IMR-90 (cell line): ENCODE measurements at regions not wholly inside any gene's neighbourhood (a gene's known extent, or its start where the extent isn't known, plus 50 kb on each side); places are given as distances from the start of the nearest gene placed in this dataset.
A peak's percentile ranks its signal among the peaks of the same experiment; 100 is the strongest.

Experiments used
- ATAC-seq: fragments of 200-7000 bp; cut with Tn5 transposase; 2 replicates; pipeline ENCODE4 v1.9.1; 2020; ENCODE audit warnings: low read depth, mild to moderate bottlenecking, moderate library complexity
- BruUV-seq: library from RNA; stranded (reverse); fragments of 400-500 nt; replicated peaks from 2 replicates; lab custom pipeline; 2021; lab: Mats Ljungman, UMichigan
- CTCF ChIA-PET: fragments of 300-600 bp; formaldehyde crosslinking; extraction: SDS; loops from one replicate; lab custom pipeline; 2021; ENCODE audit warnings: antibody characterized with exemption; lab: Yijun Ruan, JAX
- POLR2A ChIA-PET: fragments of 300-600 bp; sonication (Branson Sonifier 250); formaldehyde crosslinking; loops from one replicate; lab custom pipeline; 2022; ENCODE audit warnings: antibody characterized with exemption; ENCODE audit not compliant: unreplicated experiment; lab: Charles Lee
- DNase-seq: peaks from one replicate; pipeline ENCODE4 v3.0.0; 2013
- H2AFZ ChIP-seq: replicated peaks from 2 replicates; pipeline ENCODE3; 2013; ENCODE audit warnings: low read length, mild to moderate bottlenecking; ENCODE audit not compliant: poor library complexity
- H2AK5ac ChIP-seq: 2 replicates; pipeline ENCODE4 v1.6.1; 2013; ENCODE audit warnings: low read depth, low read length, inconsistent platforms
- H2AK9ac ChIP-seq: replicated peaks from 2 replicates; pipeline ENCODE3; 2013; ENCODE audit warnings: mild to moderate bottlenecking, low read depth, low read length, moderate library complexity; ENCODE audit not compliant: poor library complexity
- H2BK120ac ChIP-seq: 2 replicates; pipeline ENCODE4 v1.6.1; 2013; ENCODE audit warnings: low read depth, low read length, inconsistent platforms
- H2BK15ac ChIP-seq: 3 replicates; pipeline ENCODE4 v1.6.1; 2013; ENCODE audit warnings: low read depth, low read length, inconsistent platforms
- H2BK20ac ChIP-seq: 2 replicates; pipeline ENCODE4 v1.6.1; 2013; ENCODE audit warnings: low read depth, mild to moderate bottlenecking, inconsistent platforms, low read length, moderate library complexity
- H2BK5ac ChIP-seq: 2 replicates; pipeline ENCODE4 v1.6.1; 2013; ENCODE audit warnings: mild to moderate bottlenecking, low read depth, low read length, inconsistent platforms; ENCODE audit not compliant: poor library complexity, severe bottlenecking
- H3K14ac ChIP-seq: replicated peaks from 2 replicates; pipeline ENCODE4 v1.6.1; 2013; ENCODE audit warnings: low read depth, low read length, inconsistent platforms
- H3K18ac ChIP-seq: 2 replicates; pipeline ENCODE4 v1.6.1; 2013; ENCODE audit warnings: low read depth, low read length, control low read depth
- H3K23ac ChIP-seq: 2 replicates; pipeline ENCODE4 v1.6.1; 2013; ENCODE audit warnings: low read depth, low read length, inconsistent platforms
- H3K27ac ChIP-seq: 2 replicates; pipeline ENCODE4 v1.5.1; 2013; ENCODE audit warnings: mild to moderate bottlenecking, control low read depth, low read length; ENCODE audit not compliant: insufficient read depth
- H3K27me3 ChIP-seq: 2 replicates; pipeline ENCODE4 v1.6.1; 2013; ENCODE audit warnings: low read length; ENCODE audit not compliant: control insufficient read depth, insufficient read depth
- H3K36me3 ChIP-seq: 2 replicates; pipeline ENCODE4 v1.6.1; 2013; ENCODE audit warnings: low read length, mixed read lengths; ENCODE audit not compliant: control insufficient read depth, insufficient read depth
- H3K4ac ChIP-seq: 2 replicates; pipeline ENCODE4 v1.6.1; 2013; ENCODE audit warnings: low read depth, low read length, inconsistent platforms
- H3K4me1 ChIP-seq: 2 replicates; pipeline ENCODE4 v1.6.1; 2013; ENCODE audit warnings: low read length, mixed read lengths; ENCODE audit not compliant: control insufficient read depth, insufficient read depth
- H3K4me2 ChIP-seq: 2 replicates; pipeline ENCODE4 v1.6.1; 2013; ENCODE audit warnings: low read depth, mild to moderate bottlenecking, control low read depth, low read length, moderate library complexity
- H3K4me3 ChIP-seq: 2 replicates; pipeline ENCODE4 v1.5.1; 2013; ENCODE audit warnings: low read depth, mild to moderate bottlenecking, control low read depth, low read length, moderate library complexity; ENCODE audit not compliant: insufficient read depth
- H3K56ac ChIP-seq: 2 replicates; pipeline ENCODE4 v1.6.1; 2013; ENCODE audit warnings: low read length, inconsistent platforms; ENCODE audit not compliant: insufficient read depth; ENCODE audit errors: extremely low read depth
- H3K79me1 ChIP-seq, 2 experiments: 2 replicates each; pipeline ENCODE4 v1.6.1; 2013; ENCODE audit warnings: low read length in 2 of 2, inconsistent platforms in 1 of 2, low read depth in 1 of 2
- H3K9ac ChIP-seq: 2 replicates; pipeline ENCODE4 v1.6.1; 2013; ENCODE audit warnings: low read depth, low read length, control low read depth
- H3K9me1 ChIP-seq: 2 replicates; pipeline ENCODE4 v1.6.1; 2013; ENCODE audit warnings: low read length, inconsistent platforms; ENCODE audit not compliant: insufficient read depth
- H3K9me3 ChIP-seq: 2 replicates; pipeline ENCODE4 v1.6.1; 2013; ENCODE audit warnings: low read length; ENCODE audit not compliant: control insufficient read depth, insufficient read depth
- H4K20me1 ChIP-seq: 2 replicates; pipeline ENCODE4 v1.6.1; 2013; ENCODE audit warnings: low read length, inconsistent platforms; ENCODE audit not compliant: insufficient read depth
- H4K5ac ChIP-seq: 2 replicates; pipeline ENCODE4 v1.6.1; 2013; ENCODE audit warnings: mild to moderate bottlenecking, low read depth, low read length, control low read depth
- H4K8ac ChIP-seq, 2 experiments: 2 replicates each; pipeline ENCODE4 v1.6.1; 2013; ENCODE audit warnings: low read depth in 2 of 2, low read length in 2 of 2, control low read depth in 1 of 2, inconsistent platforms in 1 of 2
- H4K91ac ChIP-seq: 2 replicates; pipeline ENCODE4 v1.6.1; 2013; ENCODE audit warnings: low read depth, low read length, inconsistent platforms; ENCODE audit not compliant: insufficient read depth
- BHLHE40 ChIP-seq: fragments of 150-350 bp; IDR thresholded peaks from 2 replicates; pipeline ENCODE4 v1.6.1; 2016; ENCODE audit warnings: mild to moderate bottlenecking, low read depth, low read length
- CEBPB ChIP-seq: IDR thresholded peaks from 2 replicates; pipeline ENCODE4 v1.6.1; 2012; ENCODE audit warnings: low read depth, low read length, improper control_type of control experiment
- CHD1 ChIP-seq: IDR thresholded peaks from 2 replicates; pipeline ENCODE4 v1.6.1; 2012; ENCODE audit warnings: low read depth, low read length, improper control_type of control experiment
- FOS ChIP-seq: fragments of 150-350 bp; IDR thresholded peaks from 2 replicates; pipeline ENCODE4 v1.6.1; 2016; ENCODE audit warnings: low read depth, low read length
- MAFK ChIP-seq: IDR thresholded peaks from 2 replicates; pipeline ENCODE4 v1.6.1; 2012; ENCODE audit warnings: low read depth, low read length, improper control_type of control experiment
- MAZ ChIP-seq: IDR thresholded peaks from 2 replicates; pipeline ENCODE4 v1.6.1; 2012; ENCODE audit warnings: low read depth, mild to moderate bottlenecking, low read length, improper control_type of control experiment, moderate library complexity, borderline replicate concordance
- MXI1 ChIP-seq: IDR thresholded peaks from 2 replicates; pipeline ENCODE4 v1.6.1; 2012; ENCODE audit warnings: low read depth, mild to moderate bottlenecking, low read length, moderate library complexity, borderline replicate concordance
- NFE2L2 ChIP-seq: fragments of 150-350 bp; IDR thresholded peaks from 2 replicates; pipeline ENCODE4 v1.6.1; 2016; ENCODE audit warnings: low read depth, mild to moderate bottlenecking, low read length
- POLR2A ChIP-seq: IDR thresholded peaks from 2 replicates; pipeline ENCODE4 v1.6.1; 2012; ENCODE audit warnings: mild to moderate bottlenecking, low read depth, low read length
- RAD21 ChIP-seq: IDR thresholded peaks from 2 replicates; pipeline ENCODE4 v1.6.1; 2012; ENCODE audit warnings: low read length, improper control_type of control experiment
- RCOR1 ChIP-seq: IDR thresholded peaks from 2 replicates; pipeline ENCODE4 v1.6.1; 2012; ENCODE audit warnings: mild to moderate bottlenecking, low read length, improper control_type of control experiment; ENCODE audit not compliant: insufficient replicate concordance
- RFX5 ChIP-seq: IDR thresholded peaks from 2 replicates; pipeline ENCODE4 v1.8.0; 2012; ENCODE audit warnings: low read depth, mild to moderate bottlenecking, low read length, moderate library complexity
- SMC3 ChIP-seq: fragments of 150-350 bp; IDR thresholded peaks from 2 replicates; pipeline ENCODE4 v1.6.1; 2016; ENCODE audit warnings: low read depth, mild to moderate bottlenecking, antibody characterized with exemption, low read length, moderate library complexity
- WGBS, 2 experiments: methylation state at CpG; one replicate each; pipeline versions ENCODE4 v1.1.5 to v1.1.7; 2013; ENCODE audit warnings: missing lambda C conversion rate in 2 of 2; ENCODE audit not compliant: insufficient read length in 1 of 2; ENCODE audit errors: extremely low coverage in 2 of 2; 5-methylcytosine and 5-hydroxymethylcytosine counted together
- dilution Hi-C: fragments of 300-500 bp; cut with HindIII; formaldehyde crosslinking; loops from one replicate; pipeline ENCODE4 v1.14.3; 2018; ENCODE audit warnings: low sequenced_read_pairs; ENCODE audit not compliant: unreplicated experiment
- in situ Hi-C: fragments of 300-500 bp; cut with MboI; formaldehyde crosslinking; loops from 3 replicates; pipeline ENCODE4 v1.14.3; 2019; ENCODE audit warnings: low sequenced_read_pairs, inconsistent platforms, mixed read lengths
- intact Hi-C: fragments of 100-400 bp; cut with micrococcal nuclease; formaldehyde crosslinking; loops from 2 replicates; pipeline ENCODE4 v1.10.0; 2022
- TF ChIP-seq, protein P1 (sequence below): fragments of 150-350 bp; IDR thresholded peaks from 2 replicates; pipeline ENCODE4 v1.6.1; 2017; ENCODE audit warnings: mild to moderate bottlenecking, antibody characterized with exemption, low read length, low read depth
- TF ChIP-seq, protein P2 (sequence below): conservative IDR thresholded peaks from 2 replicates; pipeline ENCODE4 v1.5.1; 2012; ENCODE audit warnings: mild to moderate bottlenecking, low read depth, low read length, improper control_type of control experiment
- TF ChIP-seq, protein P3 (sequence below): fragments of 150-350 bp; IDR thresholded peaks from 2 replicates; pipeline ENCODE4 v1.6.1; 2016; ENCODE audit warnings: low read depth, mild to moderate bottlenecking, low read length, moderate library complexity, borderline replicate concordance

DNA sequence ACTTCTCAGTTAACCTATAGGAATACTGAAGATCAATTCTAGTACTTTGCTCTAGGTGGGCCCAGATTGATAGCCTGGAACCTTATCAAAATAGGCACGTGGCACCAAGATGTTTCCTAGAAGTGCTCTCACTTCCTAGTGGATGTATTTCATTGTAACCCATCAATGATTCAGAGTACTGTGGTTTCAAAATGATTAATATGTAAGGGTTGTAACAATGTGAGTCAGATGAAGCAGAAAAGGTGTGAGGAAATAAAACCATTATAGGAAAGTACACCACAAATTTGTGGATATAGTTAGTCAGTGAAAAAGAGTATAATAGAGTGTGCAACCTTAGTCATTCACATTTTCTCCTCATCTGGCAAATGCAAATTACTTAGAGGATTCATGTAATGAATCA is 177.3 kb upstream of the FST start:
- H4K5ac ChIP-seq, result no peak overlapping the region
- BruUV-seq, result no TSS peak
- DNase-seq, result peak; percentile 88
- H3K27ac ChIP-seq, result no peak overlapping the region
- ATAC-seq, result 0 out of 2 replicates have a peak, but pooled peaks have one; percentile 24
- intact Hi-C loops (no loop called here), in situ Hi-C loops (no loop called here), dilution Hi-C loops (no loop called here)
- H3K9me3 ChIP-seq, result no peaks in the 10 kb centered on the region
- H3K14ac ChIP-seq, result no peak overlapping the region
- POLR2A ChIA-PET, result no interaction called here
- no peak overlapping the region for H2AK5ac ChIP-seq
- H2BK15ac ChIP-seq, result no peak overlapping the region
- H3K9me1 ChIP-seq, result no peaks in the 10 kb centered on the region
- no peak overlapping the region for H2BK20ac ChIP-seq
- CTCF ChIA-PET, result interaction anchor here (0.6 kb wide), 1 partner anchor 44 kb away, joined by 3 read pairs; no protein-coding TSS in a partner anchor
- no CpG with 5 or more reads among the region's 1 CpG for WGBS, 2 experiments
- no peak overlapping the region for H4K91ac ChIP-seq
- H4K20me1 ChIP-seq, result no peaks in the 10 kb centered on the region
- H2BK120ac ChIP-seq, result no peak overlapping the region
- H2AK9ac ChIP-seq, result no peak overlapping the region
- no peak for TF ChIP-seq POLR2A
- TF ChIP-seq, protein P1, sequence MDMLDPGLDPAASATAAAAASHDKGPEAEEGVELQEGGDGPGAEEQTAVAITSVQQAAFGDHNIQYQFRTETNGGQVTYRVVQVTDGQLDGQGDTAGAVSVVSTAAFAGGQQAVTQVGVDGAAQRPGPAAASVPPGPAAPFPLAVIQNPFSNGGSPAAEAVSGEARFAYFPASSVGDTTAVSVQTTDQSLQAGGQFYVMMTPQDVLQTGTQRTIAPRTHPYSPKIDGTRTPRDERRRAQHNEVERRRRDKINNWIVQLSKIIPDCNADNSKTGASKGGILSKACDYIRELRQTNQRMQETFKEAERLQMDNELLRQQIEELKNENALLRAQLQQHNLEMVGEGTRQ, result peak; percentile 66
- TF ChIP-seq FOS, result peak; percentile 71; the same call in 1 of the 2 replicates
- TF ChIP-seq, protein P2, sequence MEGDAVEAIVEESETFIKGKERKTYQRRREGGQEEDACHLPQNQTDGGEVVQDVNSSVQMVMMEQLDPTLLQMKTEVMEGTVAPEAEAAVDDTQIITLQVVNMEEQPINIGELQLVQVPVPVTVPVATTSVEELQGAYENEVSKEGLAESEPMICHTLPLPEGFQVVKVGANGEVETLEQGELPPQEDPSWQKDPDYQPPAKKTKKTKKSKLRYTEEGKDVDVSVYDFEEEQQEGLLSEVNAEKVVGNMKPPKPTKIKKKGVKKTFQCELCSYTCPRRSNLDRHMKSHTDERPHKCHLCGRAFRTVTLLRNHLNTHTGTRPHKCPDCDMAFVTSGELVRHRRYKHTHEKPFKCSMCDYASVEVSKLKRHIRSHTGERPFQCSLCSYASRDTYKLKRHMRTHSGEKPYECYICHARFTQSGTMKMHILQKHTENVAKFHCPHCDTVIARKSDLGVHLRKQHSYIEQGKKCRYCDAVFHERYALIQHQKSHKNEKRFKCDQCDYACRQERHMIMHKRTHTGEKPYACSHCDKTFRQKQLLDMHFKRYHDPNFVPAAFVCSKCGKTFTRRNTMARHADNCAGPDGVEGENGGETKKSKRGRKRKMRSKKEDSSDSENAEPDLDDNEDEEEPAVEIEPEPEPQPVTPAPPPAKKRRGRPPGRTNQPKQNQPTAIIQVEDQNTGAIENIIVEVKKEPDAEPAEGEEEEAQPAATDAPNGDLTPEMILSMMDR, result no peak
- no peak for TF ChIP-seq RAD21
- TF ChIP-seq MXI1, result no peak
- no peak for TF ChIP-seq SMC3
- TF ChIP-seq BHLHE40, result peak; percentile 61
- no peak for TF ChIP-seq RCOR1
- no peak for TF ChIP-seq MAZ
- no peak for TF ChIP-seq NFE2L2
- no peak for TF ChIP-seq MAFK
- no peak for TF ChIP-seq CHD1
- peak; percentile 54; the same call in 1 of the 2 replicates for TF ChIP-seq CEBPB
- TF ChIP-seq, protein P3, sequence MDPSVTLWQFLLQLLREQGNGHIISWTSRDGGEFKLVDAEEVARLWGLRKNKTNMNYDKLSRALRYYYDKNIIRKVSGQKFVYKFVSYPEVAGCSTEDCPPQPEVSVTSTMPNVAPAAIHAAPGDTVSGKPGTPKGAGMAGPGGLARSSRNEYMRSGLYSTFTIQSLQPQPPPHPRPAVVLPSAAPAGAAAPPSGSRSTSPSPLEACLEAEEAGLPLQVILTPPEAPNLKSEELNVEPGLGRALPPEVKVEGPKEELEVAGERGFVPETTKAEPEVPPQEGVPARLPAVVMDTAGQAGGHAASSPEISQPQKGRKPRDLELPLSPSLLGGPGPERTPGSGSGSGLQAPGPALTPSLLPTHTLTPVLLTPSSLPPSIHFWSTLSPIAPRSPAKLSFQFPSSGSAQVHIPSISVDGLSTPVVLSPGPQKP, result no peak
- no peak for TF ChIP-seq RFX5
- no peak overlapping the region for H3K18ac ChIP-seq
- no peak overlapping the region for H4K8ac ChIP-seq
- H2AFZ ChIP-seq, result no peak overlapping the region
- peaks cover 6% of the 10 kb centered on the region for H3K27me3 ChIP-seq
- H3K4me2 ChIP-seq, result no peak overlapping the region
- no peak overlapping the region for H3K23ac ChIP-seq
- H3K36me3 ChIP-seq, result no peaks in the 10 kb centered on the region
- no peak overlapping the region for H3K4me3 ChIP-seq
- H3K56ac ChIP-seq, result no peak overlapping the region
- H3K4ac ChIP-seq, result no peak overlapping the region
- peaks cover 3% of the 10 kb centered on the region for H3K4me1 ChIP-seq
- no peak overlapping the region for H3K9ac ChIP-seq
- no peaks in the 10 kb centered on the region for H3K79me1 ChIP-seq
- no peak overlapping the region for H2BK5ac ChIP-seq
